CD4-positive, alpha-beta memory T cell (primary cell): ENCODE measurements at regions not wholly inside any gene's neighbourhood (a gene's known extent, or its start where the extent isn't known, plus 50 kb on each side); places are given as distances from the start of the nearest gene placed in this dataset.
A peak's percentile ranks its signal among the peaks of the same experiment; 100 is the strongest.
"Not testable (repeated sequence)": the region's sequence is repeated elsewhere in the genome, so short reads cannot be mapped to it uniquely, and the experiment has no call there.

Source experiments
- CTCF ChIA-PET: fragments of 350-600 bp; sonication (Branson Sonifier 250); formaldehyde crosslinking; loops from one replicate; lab custom pipeline; 2021; ENCODE audit warnings: inconsistent platforms; ENCODE audit not compliant: partially characterized antibody; lab: Charles Lee
- POLR2A ChIA-PET: fragments of 350-600 bp; sonication (Branson Sonifier 250); formaldehyde crosslinking; loops from one replicate; lab custom pipeline; 2021; ENCODE audit not compliant: partially characterized antibody; lab: Charles Lee
- DNase-seq, 5 donors: peaks; one replicate each; pipeline versions ENCODE4 v3.0.0 to v3.0.0-alpha.2; 2020 to 2022; ENCODE audit warnings: mixed read lengths in 1 of 5
- H3K27ac ChIP-seq: one replicate; pipeline ENCODE4 v1.7.0; 2013; ENCODE audit warnings: low read depth, low read length
- H3K27me3 ChIP-seq: 2 replicates; pipeline ENCODE4 v1.7.0; 2013; ENCODE audit warnings: mild to moderate bottlenecking, low read length, moderate library complexity; ENCODE audit not compliant: insufficient read depth
- H3K36me3 ChIP-seq: 2 replicates; pipeline ENCODE4 v1.7.0; 2013; ENCODE audit warnings: mild to moderate bottlenecking, low read length, moderate library complexity; ENCODE audit not compliant: insufficient read depth
- H3K4me1 ChIP-seq: 2 replicates; pipeline ENCODE4 v1.7.0; 2013; ENCODE audit warnings: mild to moderate bottlenecking, low read length, moderate library complexity; ENCODE audit not compliant: insufficient read depth
- H3K4me3 ChIP-seq, 2 donors: one replicate each; pipeline ENCODE4 v1.7.0; 2013; ENCODE audit warnings: low read length in 2 of 2, mild to moderate bottlenecking in 1 of 2
- H3K9me3 ChIP-seq, 2 donors: one replicate each; pipeline ENCODE4 v1.7.0; 2013; ENCODE audit warnings: low read length in 2 of 2, control low read depth in 1 of 2; ENCODE audit not compliant: control insufficient read depth in 1 of 2
- H3K27ac Mint-ChIP-seq, 7 donors: one replicate each; pipeline ENCODE4 v1.8.0; 2020 to 2021; ENCODE audit warnings: mixed read lengths in 7 of 7, mild to moderate bottlenecking in 6 of 7, inconsistent platforms in 3 of 7, moderate library complexity in 3 of 7
- H3K27me3 Mint-ChIP-seq, 2 donors: one replicate each; pipeline ENCODE4 v1.8.0; 2020 to 2021; ENCODE audit warnings: mixed read lengths in 2 of 2
- H3K36me3 Mint-ChIP-seq, 2 donors: one replicate each; pipeline ENCODE4 v1.8.0; 2020 to 2021; ENCODE audit warnings: mixed read lengths in 2 of 2, inconsistent platforms in 1 of 2, mild to moderate bottlenecking in 1 of 2
- H3K4me1 Mint-ChIP-seq, 4 donors: one replicate each; pipeline ENCODE4 v1.8.0; 2020 to 2021; ENCODE audit warnings: mixed read lengths in 4 of 4, mild to moderate bottlenecking in 1 of 4
- H3K4me3 Mint-ChIP-seq, 8 donors: one replicate each; pipeline ENCODE4 v1.8.0; 2020 to 2021; ENCODE audit warnings: mixed read lengths in 8 of 8, mild to moderate bottlenecking in 7 of 8, moderate library complexity in 6 of 8, inconsistent platforms in 3 of 8
- H3K9me3 Mint-ChIP-seq, 8 donors: one replicate each; pipeline ENCODE4 v1.8.0; 2020 to 2021; ENCODE audit warnings: mixed read lengths in 8 of 8, mild to moderate bottlenecking in 5 of 8, inconsistent platforms in 3 of 8, moderate library complexity in 1 of 8
- intact Hi-C: fragments of 100-400 bp; cut with micrococcal nuclease; formaldehyde crosslinking; loops from one replicate; pipeline ENCODE4 v1.15.1; 2023

- H3K4me1 ChIP-seq, result no peaks in the 10 kb centered on the region
- intact Hi-C loops, result no loop called here
- H3K9me3 ChIP-seq, result no peaks in the 10 kb centered on the region
- CTCF ChIA-PET, result no interaction called here
- H3K27ac Mint-ChIP-seq, result peak overlapping the region in 1 of 7 donors; percentile 30
- no peaks in the 10 kb centered on the region for H3K4me1 Mint-ChIP-seq
- H3K36me3 ChIP-seq, result no peaks in the 10 kb centered on the region
- peaks cover 0 to 2% of the 10 kb centered on the region in 2 donors for H3K27me3 Mint-ChIP-seq
- H3K36me3 Mint-ChIP-seq, result no peaks in the 10 kb centered on the region
- H3K9me3 Mint-ChIP-seq, result peaks cover 0 to 2% (median 0%) of the 10 kb centered on the region in 8 donors
- H3K27me3 ChIP-seq, result no peaks in the 10 kb centered on the region
- POLR2A ChIA-PET, result no interaction called here
- no peak overlapping the region for H3K27ac ChIP-seq
- H3K4me3 ChIP-seq, result no peak overlapping the region
- H3K4me3 Mint-ChIP-seq, result no peak overlapping the region
- no peak for DNase-seq
These were observed 89.4 kb downstream of the PLXNA1 start for GRCh38 chr3:127072221-127072771.

DNA sequence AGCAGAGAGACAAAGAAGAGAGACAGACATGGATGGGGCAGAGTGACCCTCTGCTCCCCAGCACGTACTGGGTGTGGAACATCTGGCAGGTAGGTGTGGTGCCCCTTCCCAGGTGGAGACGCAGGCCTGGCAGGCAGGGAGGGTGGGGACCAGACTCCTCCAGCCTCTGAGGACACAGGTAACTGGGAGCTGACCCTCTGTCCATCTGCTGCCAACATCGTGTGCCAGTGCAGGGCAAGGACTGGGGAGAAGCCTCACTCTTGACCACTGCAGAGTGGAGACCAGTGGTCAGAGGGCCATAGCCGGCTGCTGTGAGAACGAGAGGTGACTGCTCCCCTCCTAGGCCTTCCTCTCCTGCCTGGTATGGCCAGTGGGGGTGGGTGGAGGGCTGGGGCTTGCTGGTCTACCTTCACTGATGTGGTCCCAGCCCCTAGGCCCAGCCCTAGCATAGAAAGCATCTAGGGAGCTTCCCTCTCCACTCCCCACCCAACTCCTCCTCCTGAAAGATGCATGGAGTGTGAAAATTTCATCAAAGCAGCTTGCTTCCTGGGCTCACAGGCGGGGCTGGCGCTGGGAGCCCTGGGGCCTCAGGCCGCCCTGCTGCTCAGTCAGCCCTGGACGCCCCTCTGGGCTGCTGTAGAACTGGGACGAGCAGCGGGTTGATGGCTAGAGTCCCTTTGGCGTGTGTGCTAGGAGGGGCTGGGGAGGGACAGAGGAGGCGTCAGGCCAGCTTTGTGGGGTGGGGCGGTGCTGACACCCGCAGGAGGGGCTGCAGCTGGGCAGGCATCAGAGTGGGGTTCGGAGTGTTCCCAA is 90.3 kb downstream of the PLXNA1 start:
- Mint-ChIP-seq H3K27ac (no peak overlapping the region), H3K4me3 (no peak overlapping the region), H3K4me1 (no peaks in the 10 kb centered on the region), H3K27me3 (peaks cover 0 to under 1% of the 10 kb centered on the region in 2 donors), H3K36me3 (no peaks in the 10 kb centered on the region), H3K9me3 (peaks cover 0 to 2% (median 0%) of the 10 kb centered on the region in 8 donors)
- H3K9me3 ChIP-seq, result no peaks in the 10 kb centered on the region
- POLR2A ChIA-PET, result no interaction called here
- H3K36me3 ChIP-seq, result no peaks in the 10 kb centered on the region
- DNase-seq, result no peak
- CTCF ChIA-PET, result no interaction called here
- no peak overlapping the region for H3K27ac ChIP-seq
- H3K4me3 ChIP-seq, result no peak overlapping the region
- intact Hi-C loops, result no loop called here
- no peaks in the 10 kb centered on the region for H3K27me3 ChIP-seq
- no peaks in the 10 kb centered on the region for H3K4me1 ChIP-seq

- no peaks in the 10 kb centered on the region for H3K36me3 Mint-ChIP-seq
- intact Hi-C loops, result no loop called here
These were observed 91.3 kb downstream of the PLXNA1 start for GRCh38 chr3:127073941-127074820.

DNA sequence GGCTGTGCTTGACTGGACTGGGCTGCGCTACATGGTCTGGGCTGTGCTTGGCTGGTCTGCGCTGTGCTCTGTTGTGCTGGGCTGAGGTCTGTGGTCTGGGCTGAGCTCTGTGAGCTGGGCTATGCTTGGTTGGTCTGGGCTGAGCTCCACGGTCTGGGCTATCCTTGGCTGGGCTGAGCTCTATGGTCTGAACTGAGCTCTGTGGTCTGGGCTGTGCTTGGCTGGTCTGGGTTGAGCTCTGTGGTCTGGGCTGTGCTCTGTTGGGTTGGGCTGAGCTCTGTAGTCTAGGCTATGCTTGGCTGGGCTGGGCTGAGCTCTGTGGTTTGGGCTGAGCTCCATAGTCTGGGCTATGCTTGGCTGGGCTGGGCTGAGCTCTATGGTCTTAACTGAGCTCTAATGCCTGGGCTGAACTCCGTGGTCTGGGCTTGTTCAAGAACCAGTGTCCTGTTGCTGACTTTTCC is 92.0 kb downstream of the PLXNA1 start:
- H3K27me3 ChIP-seq, result no peaks in the 10 kb centered on the region
- H3K36me3 ChIP-seq, result no peaks in the 10 kb centered on the region
- ChIA-PET CTCF (no interaction called here), POLR2A (no interaction called here)
- no peaks in the 10 kb centered on the region for H3K4me1 Mint-ChIP-seq
- no peak overlapping the region for H3K27ac ChIP-seq
- DNase-seq, result no peak
- intact Hi-C loops, result no loop called here
- H3K27me3 Mint-ChIP-seq, result peaks cover 0 to 1% of the 10 kb centered on the region in 2 donors
- peaks cover 0 to 2% (median 0%) of the 10 kb centered on the region in 8 donors for H3K9me3 Mint-ChIP-seq
- no peak overlapping the region for H3K4me3 Mint-ChIP-seq
- no peaks in the 10 kb centered on the region for H3K4me1 ChIP-seq
- H3K27ac Mint-ChIP-seq, result no peak overlapping the region
- H3K36me3 Mint-ChIP-seq, result no peaks in the 10 kb centered on the region
- no peak overlapping the region for H3K4me3 ChIP-seq
- H3K9me3 ChIP-seq, result no peaks in the 10 kb centered on the region

More at GRCh38 chr3:127073941-127074820, 91.3 kb downstream of the PLXNA1 start:
- Mint-ChIP-seq H3K27ac (no peak overlapping the region), H3K4me1 (no peaks in the 10 kb centered on the region), H3K4me3 (no peak overlapping the region), H3K9me3 (peaks cover 0 to 2% (median 0%) of the 10 kb centered on the region in 8 donors), H3K27me3 (no peaks in the 10 kb centered on the region)
- H3K9me3 ChIP-seq, result no peaks in the 10 kb centered on the region
- H3K27ac ChIP-seq, result no peak overlapping the region
- no peaks in the 10 kb centered on the region for H3K36me3 ChIP-seq
- no peak for DNase-seq
- no peaks in the 10 kb centered on the region for H3K27me3 ChIP-seq
- no peaks in the 10 kb centered on the region for H3K4me1 ChIP-seq
- ChIA-PET CTCF (no interaction called here), POLR2A (no interaction called here)
- no peak overlapping the region for H3K4me3 ChIP-seq

- H3K27ac Mint-ChIP-seq, H3K36me3 Mint-ChIP-seq, H3K4me3 ChIP-seq, intact Hi-C loops, H3K36me3 ChIP-seq, H3K27ac ChIP-seq, H3K9me3 ChIP-seq, H3K27me3 ChIP-seq, H3K9me3 Mint-ChIP-seq, DNase-seq, H3K4me3 Mint-ChIP-seq, H3K4me1 ChIP-seq, POLR2A ChIA-PET, H3K27me3 Mint-ChIP-seq, H3K4me1 Mint-ChIP-seq: not testable (repeated sequence)
- CTCF ChIA-PET, result interaction anchor here (0.6 kb wide), 1 partner anchor 300 kb away, joined by 3 read pairs; no protein-coding TSS in a partner anchor
These were observed 93.5 kb downstream of the PLXNA1 start for GRCh38 chr3:127076166-127076992.

DNA sequence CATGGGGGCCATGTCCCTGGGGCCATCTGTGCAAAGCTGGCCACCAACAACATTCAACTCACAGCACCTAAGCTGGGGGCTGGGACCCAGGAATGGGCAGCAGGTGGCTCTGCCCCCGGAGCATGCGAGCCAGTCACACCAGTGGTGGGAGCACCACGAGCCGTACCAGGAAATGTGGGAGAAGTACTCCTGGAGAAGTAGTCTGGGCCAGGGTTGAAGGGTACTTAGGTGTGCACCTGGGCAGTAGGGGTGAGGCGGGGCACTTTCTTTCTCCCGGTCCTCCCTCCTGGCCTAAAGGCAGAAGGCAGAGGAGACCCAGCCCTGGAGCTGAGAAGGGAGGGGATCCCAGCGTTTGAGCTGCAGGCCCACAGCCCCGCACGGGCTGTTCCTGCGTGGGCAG is 94.2 kb downstream of the PLXNA1 start:
- no peak overlapping the region for H3K4me3 Mint-ChIP-seq
- Histone ChIP-seq H3K4me1 (no peaks in the 10 kb centered on the region), H3K36me3 (no peaks in the 10 kb centered on the region), H3K27ac (no peak overlapping the region), H3K9me3 (no peaks in the 10 kb centered on the region), H3K4me3 (no peak overlapping the region), H3K27me3 (no peaks in the 10 kb centered on the region)
- ChIA-PET POLR2A (no interaction called here), CTCF (no interaction called here)
- intact Hi-C loops, result no loop called here
- no peak for DNase-seq
- no peak overlapping the region for H3K27ac Mint-ChIP-seq
- H3K36me3 Mint-ChIP-seq, result no peaks in the 10 kb centered on the region
- peaks cover 0 to under 1% (median 0%) of the 10 kb centered on the region in 8 donors for H3K9me3 Mint-ChIP-seq
- peaks cover 1 to 3% of the 10 kb centered on the region in 2 donors for H3K27me3 Mint-ChIP-seq
- H3K4me1 Mint-ChIP-seq, result no peaks in the 10 kb centered on the region
